Fibroblast of lung (primary cell): ENCODE measurements at regions not wholly inside any gene's neighbourhood (a gene's known extent, or its start where the extent isn't known, plus 50 kb on each side); places are given as distances from the start of the nearest gene placed in this dataset.
A peak's percentile ranks its signal among the peaks of the same experiment; 100 is the strongest.

Experiments used
- CTCF ChIP-seq, 2 donors: IDR thresholded peaks in 1 of 2; conservative IDR thresholded peaks in 1 of 2; 1 replicate in 1 of 2; 2 replicates in 1 of 2; pipeline ENCODE4 v1.5.1; 2011 to 2012; ENCODE audit warnings: low read length in 2 of 2, control low read depth in 1 of 2, inconsistent platforms in 1 of 2, low read depth in 1 of 2, mild to moderate bottlenecking in 1 of 2
- EZH2 ChIP-seq: IDR thresholded peaks from 2 replicates; pipeline ENCODE4 v1.5.1; 2012; ENCODE audit warnings: low read length, control low read depth, mild to moderate bottlenecking; ENCODE audit errors: missing control alignments

DNA sequence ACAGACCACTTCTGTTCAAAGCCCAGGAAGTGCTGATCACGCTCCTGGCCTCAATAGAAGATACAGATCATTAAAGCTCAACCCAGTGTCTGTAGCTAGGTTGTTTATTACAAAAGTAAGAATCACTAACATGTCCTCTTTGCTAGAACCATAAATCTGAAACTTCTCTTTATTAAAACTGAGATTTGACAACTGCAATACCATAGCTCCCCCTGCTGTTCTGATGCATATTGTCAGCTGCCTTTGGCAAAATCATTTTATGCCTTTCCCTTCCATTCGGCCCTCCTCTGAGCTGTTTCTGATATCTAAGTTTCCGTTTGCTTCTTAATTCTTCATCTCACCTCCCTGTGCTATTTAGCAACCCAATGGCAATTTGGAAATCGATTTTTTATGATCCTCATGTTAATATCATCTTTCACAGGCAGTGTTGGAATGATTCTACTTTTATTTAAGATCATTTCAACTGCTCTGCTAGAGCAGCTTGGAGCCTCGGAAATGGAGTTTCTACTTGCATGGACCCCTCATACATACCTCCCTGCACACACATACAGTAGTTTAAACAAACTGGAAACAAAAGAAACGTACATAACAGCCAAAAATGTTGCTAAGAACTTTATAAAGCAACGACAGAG lies 998.8 kb downstream of the MAT2B start:
- peak; percentile 83 to 84 for TF ChIP-seq CTCF (conservative IDR thresholded peaks at IDR 0.05 in 1 of 2, IDR thresholded peaks at IDR 0.05 in 1 of 2; ENCODE audit: low read depth in 1 of 2, low read length in 2 of 2)
- TF ChIP-seq EZH2, result no peak
